ENCODE measurements at regions not wholly inside any gene's neighbourhood (a gene's known extent, or its start where the extent isn't known, plus 50 kb on each side); places are given as distances from the start of the nearest gene placed in this dataset.
"Not testable (repeated sequence)": the region's sequence is repeated elsewhere in the genome, so short reads cannot be mapped to it uniquely, and the experiment has no call there.

DNA sequence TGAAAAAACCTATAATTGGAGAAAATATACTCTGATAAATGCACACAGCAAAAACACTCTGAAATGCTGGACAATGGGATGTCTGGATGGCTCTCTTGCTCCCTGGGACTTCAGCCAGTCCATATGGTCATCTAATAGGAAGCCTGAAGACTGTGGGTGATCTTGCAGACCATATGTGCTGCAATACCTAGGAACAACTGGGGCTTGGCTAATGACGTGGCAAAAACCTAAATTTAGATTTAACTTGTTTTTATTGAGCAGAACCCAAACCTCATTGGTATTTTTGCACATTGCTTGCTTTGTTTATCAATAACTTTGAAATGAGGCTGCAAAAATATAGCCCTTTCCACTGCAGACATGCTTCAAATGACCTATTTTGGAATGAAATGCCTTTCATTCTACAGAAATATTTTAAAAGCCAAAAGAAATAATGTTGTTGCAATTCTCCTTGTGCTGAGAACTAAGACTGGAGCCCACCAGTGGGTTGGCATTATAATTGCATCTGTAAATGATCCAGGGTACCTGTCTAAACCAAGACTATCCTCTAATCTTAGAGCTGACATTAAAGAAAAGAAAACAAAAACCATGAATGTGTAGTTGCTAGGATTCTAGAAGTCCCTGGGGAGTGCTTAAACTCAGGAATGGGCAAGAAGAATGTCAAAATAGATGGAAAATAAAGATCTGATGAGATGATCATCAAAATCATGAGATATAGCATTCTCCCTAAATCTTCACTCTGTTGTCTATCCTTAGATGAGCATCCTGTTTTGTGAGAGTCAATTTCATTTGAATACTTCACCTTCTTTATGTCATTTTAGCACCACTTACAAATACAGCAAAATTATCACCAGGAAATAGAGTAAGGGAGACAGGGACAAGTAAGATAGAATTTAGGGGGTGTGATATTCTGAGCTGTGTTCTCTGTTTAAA lies 152.1 kb upstream of the RIMS1 start:
- DNase-seq, result no peak

GRCh38 chr6:71737953-71738352 lies 148.4 kb upstream of the RIMS1 start:
- DNase-seq, result no peak

GRCh38 chr6:71745525-71745924 lies 140.8 kb upstream of the RIMS1 start:
- DNase-seq, result no peak

GRCh38 chr6:71766146-71766760 lies 120.1 kb upstream of the RIMS1 start:
- DNase-seq, result no peak

DNA sequence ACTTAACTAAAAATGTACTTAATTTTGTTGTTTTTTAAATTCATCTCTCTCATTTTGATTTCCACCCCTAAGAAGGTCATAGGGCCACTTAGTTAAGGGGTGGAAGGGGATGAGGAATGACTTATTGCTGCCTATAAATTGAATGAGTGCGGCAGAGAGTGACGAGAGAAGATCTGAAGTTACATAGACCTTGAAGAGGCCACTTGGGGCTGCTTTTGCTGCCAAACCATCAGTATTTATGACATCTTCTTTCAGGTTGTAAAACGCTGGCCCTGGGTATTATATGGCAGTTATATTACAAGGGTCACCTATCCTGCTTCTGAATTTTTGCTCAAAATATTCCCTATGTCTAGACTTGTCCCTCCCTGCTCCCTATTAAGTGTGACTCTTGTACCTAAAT lies 119.6 kb upstream of the RIMS1 start:
- no peak for DNase-seq

GRCh38 chr6:71768356-71768755 lies 118.0 kb upstream of the RIMS1 start:
- no peak for DNase-seq

GRCh38 chr6:71808865-71809264 lies 77.5 kb upstream of the RIMS1 start:
- no peak for DNase-seq

DNA sequence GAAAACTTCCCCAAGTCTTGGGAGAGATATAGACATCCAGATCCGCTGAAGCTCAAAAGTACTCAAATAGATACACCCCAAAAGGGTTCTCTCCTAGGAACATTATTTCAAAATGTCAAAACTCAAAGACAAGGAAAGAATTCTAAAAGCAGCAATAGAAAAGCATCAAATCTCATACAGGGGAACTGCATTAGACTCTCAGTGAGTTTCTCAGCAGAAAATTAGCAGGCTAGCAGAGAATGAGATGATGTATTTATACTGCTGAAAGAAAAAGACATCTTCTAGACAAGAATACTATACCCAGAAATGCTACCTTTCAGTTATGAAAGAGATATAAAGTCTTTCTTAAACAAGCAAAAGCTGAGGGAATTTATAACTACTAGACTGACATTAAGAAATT lies 75.5 kb upstream of the RIMS1 start:
- no peak for DNase-seq

DNA sequence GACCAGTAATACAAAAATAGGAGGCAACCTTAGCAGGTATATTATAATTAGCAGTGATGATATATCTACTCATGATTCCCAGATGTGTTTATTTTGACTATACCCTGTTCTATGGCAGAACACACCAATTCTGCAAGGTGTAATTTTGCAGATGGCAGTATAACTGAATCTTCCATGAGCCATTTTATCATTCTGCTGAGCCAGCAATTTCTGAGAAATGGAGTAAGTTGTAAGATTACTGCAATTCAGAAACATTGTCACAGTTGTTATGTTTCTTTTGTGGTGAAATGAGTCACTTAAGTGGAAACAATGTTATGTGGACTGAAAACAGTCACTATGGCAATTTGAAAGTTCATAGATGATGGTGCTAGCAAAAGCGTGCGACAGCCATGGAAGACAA lies 63.7 kb upstream of the RIMS1 start:
- DNase-seq, result no peak

DNA sequence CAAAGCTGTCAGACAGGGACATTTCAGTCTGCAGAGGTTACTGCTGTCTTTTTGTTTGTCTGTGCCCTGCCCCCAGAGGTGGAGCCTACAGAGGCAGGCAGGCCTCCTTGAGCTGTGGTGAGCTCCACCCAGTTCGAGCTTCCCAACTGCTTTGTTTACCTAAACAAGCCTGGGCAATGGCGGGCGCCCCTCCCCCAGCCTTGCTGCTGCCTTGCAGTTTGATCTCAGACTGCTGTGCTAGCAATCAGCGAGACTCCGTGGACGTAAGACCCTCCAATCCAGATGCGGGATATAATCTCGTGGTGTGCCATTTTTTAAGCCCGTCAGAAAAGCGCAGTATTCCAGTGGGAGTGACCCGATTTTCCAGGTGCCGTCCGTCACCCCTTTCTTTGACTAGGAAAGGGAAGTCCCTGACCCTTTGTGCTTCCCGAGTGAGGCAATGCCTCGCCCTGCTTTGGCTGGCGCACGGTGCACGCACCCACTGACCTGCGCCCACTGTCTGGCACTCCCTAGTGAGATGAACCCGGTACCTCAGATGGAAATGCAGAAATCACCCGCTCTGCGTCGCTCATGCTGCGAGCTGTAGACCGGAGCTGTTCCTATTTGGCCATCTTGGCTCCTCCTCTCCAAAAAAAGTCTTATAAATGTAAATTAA lies 54.1 kb upstream of the RIMS1 start:
- DNase-seq, result not testable (repeated sequence)

All from NCI-H510A treated with DMSO at 0.1 percent for 48 hours (cell line).